ENCODE measurements at regions not wholly inside any gene's neighbourhood (a gene's known extent, or its start where the extent isn't known, plus 50 kb on each side); places are given as distances from the start of the nearest gene placed in this dataset.

DNA sequence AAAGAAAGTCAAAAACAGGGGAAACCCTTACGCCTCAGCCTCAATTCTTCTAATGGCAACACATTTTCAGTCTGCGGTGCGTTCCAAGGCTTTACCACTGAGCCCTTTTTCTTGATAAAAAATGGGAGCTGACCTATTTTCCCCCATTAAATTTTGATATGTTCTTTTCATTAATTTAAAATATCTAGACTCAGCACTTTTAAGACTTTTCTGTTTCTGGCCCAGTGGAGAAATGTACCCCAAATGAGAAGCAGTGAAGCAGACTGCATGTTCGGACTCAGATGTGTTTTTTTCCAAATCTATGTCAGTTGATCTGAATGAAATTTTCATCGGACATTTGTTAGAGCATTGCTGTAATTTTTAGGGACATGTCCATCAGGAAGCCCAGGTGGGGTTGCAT lies 126.2 kb downstream of the SEC23IP start:
- in situ Hi-C loops (cut with MboI) = no loop called here
- FAIRE-seq (no peak), DNase-seq (ENCODE audit: extremely low read depth in 1 of 4, low spot score in 3 of 4) (no peak), ATAC-seq (no peak)
- POLR2A ChIA-PET = no interaction called here
- CTCF ChIA-PET (ENCODE audit: low intra/inter-chr PET ratio) = no interaction called here
- Histone ChIP-seq H2AFZ (ENCODE audit: low read depth, low read length) (no peak overlapping the region), H3K9me3 (replicated peaks; ENCODE audit: control insufficient read depth, insufficient read depth, low read depth, low read length) (no peaks in the 10 kb centered on the region), H3K27ac (ENCODE audit: extremely low read depth, low read depth, low read length) (no peak overlapping the region), H3K9ac (ENCODE audit: insufficient read depth in 1 of 2, low read depth in 2 of 2, low read length in 2 of 2) (no peak overlapping the region), H3K4me1 (replicated peaks in 1 of 2; ENCODE audit: control insufficient read depth in 2 of 2, insufficient read depth in 2 of 2, low read length in 2 of 2) (no peaks in the 10 kb centered on the region), H3K27me3 (ENCODE audit: control insufficient read depth in 2 of 2, insufficient read depth in 2 of 2, low read length in 2 of 2) (no peaks in the 10 kb centered on the region), H3K9me1 (ENCODE audit: control insufficient read depth, insufficient read depth, low read length) (no peaks in the 10 kb centered on the region), H3K4me3 (no peak overlapping the region), H3K79me2 (ENCODE audit: control insufficient read depth, insufficient read depth, low read length) (no peaks in the 10 kb centered on the region), H3K36me3 (ENCODE audit: control insufficient read depth, insufficient read depth, low read length) (no peaks in the 10 kb centered on the region), H4K20me1 (replicated peaks; ENCODE audit: control insufficient read depth, insufficient read depth, low read length) (no peaks in the 10 kb centered on the region), H3K4me2 (ENCODE audit: insufficient read depth, low read length) (no peak overlapping the region)
- 3% methylated on average over 5 of the region's 5 CpGs for WGBS (ENCODE audit: insufficient coverage, low coverage, missing lambda C conversion rate)
- intact Hi-C loops (cut with micrococcal nuclease) = no loop called here
- TF ChIP-seq ZNF143 (CRISPR knock-in tag; IDR thresholded peaks at IDR 0.05) (no peak), ZNF316 (IDR thresholded peaks at IDR 0.05) (no peak; the same call in 1 of the 2 replicates), VEZF1 (CRISPR knock-in tag; IDR thresholded peaks at IDR 0.05) (no peak), ZNF217 (CRISPR knock-in tag; IDR thresholded peaks at IDR 0.05) (no peak), CBX8 (IDR thresholded peaks at IDR 0.05; ENCODE audit: borderline replicate concordance, extremely low read depth, low read depth, low read length, poor library complexity, severe bottlenecking) (no peak), GTF2E2 (tag; IDR thresholded peaks at IDR 0.05) (no peak), NCOR1 (IDR thresholded peaks at IDR 0.05) (no peak)
- no TSS peak for BruUV-seq (replicated peaks)
